HepG2 (cell line): ENCODE measurements at regions not wholly inside any gene's neighbourhood (a gene's known extent, or its start where the extent isn't known, plus 50 kb on each side); places are given as distances from the start of the nearest gene placed in this dataset.

ENCODE experiments used
- ARNT2 ChIP-seq: sonication (generic); formaldehyde crosslinking; IDR thresholded peaks from 2 replicates; pipeline ENCODE4 v1.8.0; 2022; ENCODE audit warnings: mild to moderate bottlenecking, low read depth, missing genetic modification reagents, moderate library complexity
- ATRX ChIP-seq: sonication (generic); formaldehyde crosslinking; IDR thresholded peaks from 2 replicates; pipeline ENCODE4 v1.4.0; 2020; ENCODE audit warnings: missing genetic modification reagents, borderline replicate concordance
- BCL6 ChIP-seq: IDR thresholded peaks from 2 replicates; pipeline ENCODE4 v1.6.1; 2016; ENCODE audit warnings: missing genetic modification reagents, missing compliant biosample characterization
- CBX5 ChIP-seq: sonication (generic); formaldehyde crosslinking; IDR thresholded peaks from 2 replicates; pipeline ENCODE4 v1.4.0; 2020; ENCODE audit warnings: missing genetic modification reagents, borderline replicate concordance
- EP300 ChIP-seq, 3 experiments: sonication (generic) in 1 of 3; formaldehyde crosslinking in 1 of 3; IDR thresholded peaks; 2 replicates each; pipeline versions ENCODE4 v1.5.1 to v1.6.1; 2011 to 2020; ENCODE audit warnings: low read depth in 2 of 3, low read length in 2 of 3, borderline replicate concordance in 1 of 3, improper control_type of control experiment in 1 of 3, mild to moderate bottlenecking in 1 of 3, missing genetic modification reagents in 1 of 3, moderate library complexity in 1 of 3
- NFIC ChIP-seq: IDR thresholded peaks from 2 replicates; pipeline ENCODE4 v1.6.1; 2012; ENCODE audit warnings: mild to moderate bottlenecking, low read length, inconsistent platforms
- PPARG ChIP-seq: conservative IDR thresholded peaks from 2 replicates; pipeline ENCODE4 v1.6.1; 2016; ENCODE audit warnings: missing biosample characterization, missing genetic modification reagents
- SP1 ChIP-seq, 2 experiments: fragments of 450-650 bp in 1 of 2; sonication (generic) in 1 of 2; formaldehyde crosslinking in 1 of 2; IDR thresholded peaks; 2 replicates each; pipeline versions ENCODE4 v1.4.0 to v1.6.1; 2016 to 2020; ENCODE audit warnings: missing genetic modification reagents in 1 of 2
- STAG1 ChIP-seq: sonication (generic); formaldehyde crosslinking; IDR thresholded peaks from 2 replicates; pipeline ENCODE4 v1.4.0; 2020; ENCODE audit warnings: missing genetic modification reagents
- XBP1 ChIP-seq: sonication (generic); formaldehyde crosslinking; IDR thresholded peaks from 2 replicates; pipeline ENCODE4 v1.5.0; 2020; ENCODE audit warnings: missing genetic modification reagents
- ZNF253 ChIP-seq: sonication (generic); formaldehyde crosslinking; IDR thresholded peaks from 2 replicates; pipeline ENCODE4 v1.8.0; 2022; ENCODE audit warnings: mild to moderate bottlenecking, missing genetic modification reagents, borderline replicate concordance
- ZNF468 ChIP-seq: sonication (generic); formaldehyde crosslinking; IDR thresholded peaks from 2 replicates; pipeline ENCODE4 v1.8.0; 2022; ENCODE audit warnings: mild to moderate bottlenecking, moderate library complexity, missing genetic modification reagents
- ZNF552 ChIP-seq: sonication (generic); formaldehyde crosslinking; IDR thresholded peaks from 2 replicates; pipeline ENCODE4 v1.9.0; 2022; ENCODE audit warnings: missing genetic modification reagents, mild to moderate bottlenecking, borderline replicate concordance
- TF ChIP-seq, protein P1 (sequence below): sonication (generic); formaldehyde crosslinking; IDR thresholded peaks from 2 replicates; pipeline ENCODE4 v1.5.0; 2020; ENCODE audit warnings: missing genetic modification reagents
- TF ChIP-seq, protein P2 (sequence below): sonication (generic); formaldehyde crosslinking; IDR thresholded peaks from 2 replicates; pipeline ENCODE4 v1.4.0; 2020; ENCODE audit warnings: missing genetic modification reagents
- TF ChIP-seq, protein P3 (sequence below): sonication (generic); formaldehyde crosslinking; IDR thresholded peaks from 2 replicates; pipeline ENCODE4 v1.9.0; 2022; ENCODE audit warnings: low read depth, missing genetic modification reagents
- TF ChIP-seq, protein P4 (sequence below): sonication (generic); formaldehyde crosslinking; IDR thresholded peaks from 2 replicates; pipeline ENCODE4 v1.9.0; 2021; ENCODE audit warnings: missing genetic modification reagents, mild to moderate bottlenecking, borderline replicate concordance
- TF ChIP-seq, protein P5 (sequence below): sonication (generic); formaldehyde crosslinking; IDR thresholded peaks from 2 replicates; pipeline ENCODE4 v1.9.0; 2021; ENCODE audit warnings: mild to moderate bottlenecking, missing genetic modification reagents

DNA sequence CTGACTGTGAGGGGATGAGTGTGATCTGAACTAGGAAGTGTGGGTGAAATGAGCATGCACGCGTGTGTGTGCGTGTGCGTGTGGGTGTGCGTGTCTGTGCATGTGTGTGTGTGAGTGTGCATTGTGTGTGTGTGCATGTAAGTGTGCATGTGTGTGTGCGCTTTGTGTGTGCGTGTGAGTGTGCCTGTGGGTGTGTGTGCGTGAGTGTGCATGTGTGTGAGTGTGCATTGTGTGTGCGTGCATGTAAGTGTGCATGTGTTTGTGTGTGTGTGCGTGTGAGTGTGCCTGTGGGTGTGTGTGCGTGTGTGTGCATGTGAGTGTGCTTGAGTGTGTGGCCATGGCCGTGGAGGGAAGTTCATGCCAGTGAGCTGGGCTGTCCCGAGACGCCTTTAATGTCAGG, 76.3 kb downstream of the RTP5 start (continued):
- TF ChIP-seq, protein P1, sequence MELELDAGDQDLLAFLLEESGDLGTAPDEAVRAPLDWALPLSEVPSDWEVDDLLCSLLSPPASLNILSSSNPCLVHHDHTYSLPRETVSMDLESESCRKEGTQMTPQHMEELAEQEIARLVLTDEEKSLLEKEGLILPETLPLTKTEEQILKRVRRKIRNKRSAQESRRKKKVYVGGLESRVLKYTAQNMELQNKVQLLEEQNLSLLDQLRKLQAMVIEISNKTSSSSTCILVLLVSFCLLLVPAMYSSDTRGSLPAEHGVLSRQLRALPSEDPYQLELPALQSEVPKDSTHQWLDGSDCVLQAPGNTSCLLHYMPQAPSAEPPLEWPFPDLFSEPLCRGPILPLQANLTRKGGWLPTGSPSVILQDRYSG (CRISPR knock-in tag): no peak
- TF ChIP-seq CBX5 (CRISPR knock-in tag) (no peak), PPARG (no peak), SP1 (IDR thresholded peaks at IDR 0.05) (0 out of 2 replicates have a peak, but pooled peaks have one; percentile 31), SP1 (CRISPR knock-in tag; IDR thresholded peaks at IDR 0.05) (no peak), STAG1 (no peak), ZNF253 (no peak), NFIC (no peak), BCL6 (CRISPR knock-in tag) (no peak), ATRX (CRISPR knock-in tag) (no peak), ZNF552 (CRISPR knock-in tag) (no peak), ARNT2 (no peak), EP300 (IDR thresholded peaks at IDR 0.05; ENCODE audit: low read depth in 2 of 2, low read length in 2 of 2) (no peak), EP300 (CRISPR knock-in tag; IDR thresholded peaks at IDR 0.05; ENCODE audit: borderline replicate concordance) (no peak), XBP1 (CRISPR knock-in tag) (no peak), ZNF468 (no peak)
- TF ChIP-seq, protein P2, sequence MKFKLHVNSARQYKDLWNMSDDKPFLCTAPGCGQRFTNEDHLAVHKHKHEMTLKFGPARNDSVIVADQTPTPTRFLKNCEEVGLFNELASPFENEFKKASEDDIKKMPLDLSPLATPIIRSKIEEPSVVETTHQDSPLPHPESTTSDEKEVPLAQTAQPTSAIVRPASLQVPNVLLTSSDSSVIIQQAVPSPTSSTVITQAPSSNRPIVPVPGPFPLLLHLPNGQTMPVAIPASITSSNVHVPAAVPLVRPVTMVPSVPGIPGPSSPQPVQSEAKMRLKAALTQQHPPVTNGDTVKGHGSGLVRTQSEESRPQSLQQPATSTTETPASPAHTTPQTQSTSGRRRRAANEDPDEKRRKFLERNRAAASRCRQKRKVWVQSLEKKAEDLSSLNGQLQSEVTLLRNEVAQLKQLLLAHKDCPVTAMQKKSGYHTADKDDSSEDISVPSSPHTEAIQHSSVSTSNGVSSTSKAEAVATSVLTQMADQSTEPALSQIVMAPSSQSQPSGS (CRISPR knock-in tag): no peak
- TF ChIP-seq, protein P3, sequence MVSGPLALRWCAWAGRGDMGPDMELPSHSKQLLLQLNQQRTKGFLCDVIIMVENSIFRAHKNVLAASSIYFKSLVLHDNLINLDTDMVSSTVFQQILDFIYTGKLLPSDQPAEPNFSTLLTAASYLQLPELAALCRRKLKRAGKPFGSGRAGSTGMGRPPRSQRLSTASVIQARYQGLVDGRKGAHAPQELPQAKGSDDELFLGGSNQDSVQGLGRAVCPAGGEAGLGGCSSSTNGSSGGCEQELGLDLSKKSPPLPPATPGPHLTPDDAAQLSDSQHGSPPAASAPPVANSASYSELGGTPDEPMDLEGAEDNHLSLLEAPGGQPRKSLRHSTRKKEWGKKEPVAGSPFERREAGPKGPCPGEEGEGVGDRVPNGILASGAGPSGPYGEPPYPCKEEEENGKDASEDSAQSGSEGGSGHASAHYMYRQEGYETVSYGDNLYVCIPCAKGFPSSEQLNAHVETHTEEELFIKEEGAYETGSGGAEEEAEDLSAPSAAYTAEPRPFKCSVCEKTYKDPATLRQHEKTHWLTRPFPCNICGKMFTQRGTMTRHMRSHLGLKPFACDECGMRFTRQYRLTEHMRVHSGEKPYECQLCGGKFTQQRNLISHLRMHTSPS: no peak
- TF ChIP-seq, protein P4, sequence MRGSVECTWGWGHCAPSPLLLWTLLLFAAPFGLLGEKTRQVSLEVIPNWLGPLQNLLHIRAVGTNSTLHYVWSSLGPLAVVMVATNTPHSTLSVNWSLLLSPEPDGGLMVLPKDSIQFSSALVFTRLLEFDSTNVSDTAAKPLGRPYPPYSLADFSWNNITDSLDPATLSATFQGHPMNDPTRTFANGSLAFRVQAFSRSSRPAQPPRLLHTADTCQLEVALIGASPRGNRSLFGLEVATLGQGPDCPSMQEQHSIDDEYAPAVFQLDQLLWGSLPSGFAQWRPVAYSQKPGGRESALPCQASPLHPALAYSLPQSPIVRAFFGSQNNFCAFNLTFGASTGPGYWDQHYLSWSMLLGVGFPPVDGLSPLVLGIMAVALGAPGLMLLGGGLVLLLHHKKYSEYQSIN: no peak
- TF ChIP-seq, protein P5, sequence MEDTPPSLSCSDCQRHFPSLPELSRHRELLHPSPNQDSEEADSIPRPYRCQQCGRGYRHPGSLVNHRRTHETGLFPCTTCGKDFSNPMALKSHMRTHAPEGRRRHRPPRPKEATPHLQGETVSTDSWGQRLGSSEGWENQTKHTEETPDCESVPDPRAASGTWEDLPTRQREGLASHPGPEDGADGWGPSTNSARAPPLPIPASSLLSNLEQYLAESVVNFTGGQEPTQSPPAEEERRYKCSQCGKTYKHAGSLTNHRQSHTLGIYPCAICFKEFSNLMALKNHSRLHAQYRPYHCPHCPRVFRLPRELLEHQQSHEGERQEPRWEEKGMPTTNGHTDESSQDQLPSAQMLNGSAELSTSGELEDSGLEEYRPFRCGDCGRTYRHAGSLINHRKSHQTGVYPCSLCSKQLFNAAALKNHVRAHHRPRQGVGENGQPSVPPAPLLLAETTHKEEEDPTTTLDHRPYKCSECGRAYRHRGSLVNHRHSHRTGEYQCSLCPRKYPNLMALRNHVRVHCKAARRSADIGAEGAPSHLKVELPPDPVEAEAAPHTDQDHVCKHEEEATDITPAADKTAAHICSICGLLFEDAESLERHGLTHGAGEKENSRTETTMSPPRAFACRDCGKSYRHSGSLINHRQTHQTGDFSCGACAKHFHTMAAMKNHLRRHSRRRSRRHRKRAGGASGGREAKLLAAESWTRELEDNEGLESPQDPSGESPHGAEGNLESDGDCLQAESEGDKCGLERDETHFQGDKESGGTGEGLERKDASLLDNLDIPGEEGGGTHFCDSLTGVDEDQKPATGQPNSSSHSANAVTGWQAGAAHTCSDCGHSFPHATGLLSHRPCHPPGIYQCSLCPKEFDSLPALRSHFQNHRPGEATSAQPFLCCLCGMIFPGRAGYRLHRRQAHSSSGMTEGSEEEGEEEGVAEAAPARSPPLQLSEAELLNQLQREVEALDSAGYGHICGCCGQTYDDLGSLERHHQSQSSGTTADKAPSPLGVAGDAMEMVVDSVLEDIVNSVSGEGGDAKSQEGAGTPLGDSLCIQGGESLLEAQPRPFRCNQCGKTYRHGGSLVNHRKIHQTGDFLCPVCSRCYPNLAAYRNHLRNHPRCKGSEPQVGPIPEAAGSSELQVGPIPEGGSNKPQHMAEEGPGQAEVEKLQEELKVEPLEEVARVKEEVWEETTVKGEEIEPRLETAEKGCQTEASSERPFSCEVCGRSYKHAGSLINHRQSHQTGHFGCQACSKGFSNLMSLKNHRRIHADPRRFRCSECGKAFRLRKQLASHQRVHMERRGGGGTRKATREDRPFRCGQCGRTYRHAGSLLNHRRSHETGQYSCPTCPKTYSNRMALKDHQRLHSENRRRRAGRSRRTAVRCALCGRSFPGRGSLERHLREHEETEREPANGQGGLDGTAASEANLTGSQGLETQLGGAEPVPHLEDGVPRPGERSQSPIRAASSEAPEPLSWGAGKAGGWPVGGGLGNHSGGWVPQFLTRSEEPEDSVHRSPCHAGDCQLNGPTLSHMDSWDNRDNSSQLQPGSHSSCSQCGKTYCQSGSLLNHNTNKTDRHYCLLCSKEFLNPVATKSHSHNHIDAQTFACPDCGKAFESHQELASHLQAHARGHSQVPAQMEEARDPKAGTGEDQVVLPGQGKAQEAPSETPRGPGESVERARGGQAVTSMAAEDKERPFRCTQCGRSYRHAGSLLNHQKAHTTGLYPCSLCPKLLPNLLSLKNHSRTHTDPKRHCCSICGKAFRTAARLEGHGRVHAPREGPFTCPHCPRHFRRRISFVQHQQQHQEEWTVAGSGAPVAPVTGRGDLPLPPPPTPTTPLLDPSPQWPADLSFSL (CRISPR knock-in tag): peak; percentile 47; the same call in 1 of the 2 replicates
